ENCODE measurements at regions not wholly inside any gene's neighbourhood (a gene's known extent, or its start where the extent isn't known, plus 50 kb on each side); places are given as distances from the start of the nearest gene placed in this dataset.
"Not testable (repeated sequence)": the region's sequence is repeated elsewhere in the genome, so short reads cannot be mapped to it uniquely, and the experiment has no call there.

- no peaks in the 10 kb centered on the region for H3K27me3 ChIP-seq (ENCODE audit: insufficient read depth, low read length)
- no peak overlapping the region for H2AFZ ChIP-seq (ENCODE audit: low read length, unreplicated experiment)
- H3K36me3 ChIP-seq (ENCODE audit: insufficient read depth, low read length): no peaks in the 10 kb centered on the region
- no peaks in the 10 kb centered on the region for H3K79me2 ChIP-seq (ENCODE audit: control insufficient read depth, insufficient read depth, low read length, unreplicated experiment)
- no peak overlapping the region for H3K27ac ChIP-seq (ENCODE audit: low read depth, low read length)
- H3K4me3 ChIP-seq (ENCODE audit: low read depth, low read length): no peak overlapping the region
- H3K4me1 ChIP-seq (ENCODE audit: control insufficient read depth, insufficient read depth, low read length, unreplicated experiment): no peaks in the 10 kb centered on the region
Observed at GRCh38 chr3:163266731-163267130, 1770.1 kb downstream of the OTOL1 start.

GRCh38 chr3:163261618-163262017, 1765.0 kb downstream of the OTOL1 start:
- no peak overlapping the region for H2AFZ ChIP-seq (ENCODE audit: low read length, unreplicated experiment)
- no peak overlapping the region for H3K4me3 ChIP-seq (ENCODE audit: low read depth, low read length)
- H3K36me3 ChIP-seq (ENCODE audit: insufficient read depth, low read length): no peaks in the 10 kb centered on the region
- no peak overlapping the region for H3K27ac ChIP-seq (ENCODE audit: low read depth, low read length)
- no peaks in the 10 kb centered on the region for H3K79me2 ChIP-seq (ENCODE audit: control insufficient read depth, insufficient read depth, low read length, unreplicated experiment)
- no peaks in the 10 kb centered on the region for H3K27me3 ChIP-seq (ENCODE audit: insufficient read depth, low read length)
- H3K4me1 ChIP-seq (ENCODE audit: control insufficient read depth, insufficient read depth, low read length, unreplicated experiment): no peaks in the 10 kb centered on the region

GRCh38 chr3:163261056-163261455, 1764.4 kb downstream of the OTOL1 start:
- no peak overlapping the region for H2AFZ ChIP-seq (ENCODE audit: low read length, unreplicated experiment)
- H3K79me2 ChIP-seq (ENCODE audit: control insufficient read depth, insufficient read depth, low read length, unreplicated experiment): no peaks in the 10 kb centered on the region
- no peak overlapping the region for H3K27ac ChIP-seq (ENCODE audit: low read depth, low read length)
- H3K36me3 ChIP-seq (ENCODE audit: insufficient read depth, low read length): no peaks in the 10 kb centered on the region
- no peaks in the 10 kb centered on the region for H3K4me1 ChIP-seq (ENCODE audit: control insufficient read depth, insufficient read depth, low read length, unreplicated experiment)
- no peak overlapping the region for H3K4me3 ChIP-seq (ENCODE audit: low read depth, low read length)
- H3K27me3 ChIP-seq (ENCODE audit: insufficient read depth, low read length): no peaks in the 10 kb centered on the region

GRCh38 chr3:163218336-163218735, 1721.7 kb downstream of the OTOL1 start:
- H2AFZ ChIP-seq (ENCODE audit: low read length, unreplicated experiment): no peak overlapping the region
- H3K79me2 ChIP-seq (ENCODE audit: control insufficient read depth, insufficient read depth, low read length, unreplicated experiment): no peaks in the 10 kb centered on the region
- H3K27me3 ChIP-seq (ENCODE audit: insufficient read depth, low read length): no peaks in the 10 kb centered on the region
- H3K27ac ChIP-seq (ENCODE audit: low read depth, low read length): no peak overlapping the region
- peak overlapping the region; percentile 15; the same call in 1 of the 2 replicates for H3K4me3 ChIP-seq (ENCODE audit: low read depth, low read length)
- H3K36me3 ChIP-seq (ENCODE audit: insufficient read depth, low read length): no peaks in the 10 kb centered on the region
- H3K4me1 ChIP-seq (ENCODE audit: control insufficient read depth, insufficient read depth, low read length, unreplicated experiment): no peaks in the 10 kb centered on the region

- no peak overlapping the region for H3K27ac ChIP-seq (ENCODE audit: low read depth, low read length)
- H3K4me1 ChIP-seq (ENCODE audit: control insufficient read depth, insufficient read depth, low read length, unreplicated experiment): no peaks in the 10 kb centered on the region
- H3K27me3 ChIP-seq (ENCODE audit: insufficient read depth, low read length): no peaks in the 10 kb centered on the region
- no peak overlapping the region for H2AFZ ChIP-seq (ENCODE audit: low read length, unreplicated experiment)
- H3K79me2 ChIP-seq (ENCODE audit: control insufficient read depth, insufficient read depth, low read length, unreplicated experiment): no peaks in the 10 kb centered on the region
- no peaks in the 10 kb centered on the region for H3K36me3 ChIP-seq (ENCODE audit: insufficient read depth, low read length)
- H3K4me3 ChIP-seq (ENCODE audit: low read depth, low read length): no peak overlapping the region
Observed at GRCh38 chr3:163213838-163214237, 1717.2 kb downstream of the OTOL1 start.

GRCh38 chr3:163196815-163197374, 1700.3 kb downstream of the OTOL1 start:
- Histone ChIP-seq H3K27me3 (ENCODE audit: insufficient read depth, low read length) (no peaks in the 10 kb centered on the region), H3K4me3 (ENCODE audit: low read depth, low read length) (no peak overlapping the region), H2AFZ (ENCODE audit: low read length, unreplicated experiment) (no peak overlapping the region), H3K4me1 (ENCODE audit: control insufficient read depth, insufficient read depth, low read length, unreplicated experiment) (no peaks in the 10 kb centered on the region), H3K36me3 (ENCODE audit: insufficient read depth, low read length) (no peaks in the 10 kb centered on the region), H3K27ac (ENCODE audit: low read depth, low read length) (no peak overlapping the region), H3K79me2 (ENCODE audit: control insufficient read depth, insufficient read depth, low read length, unreplicated experiment) (no peaks in the 10 kb centered on the region)

GRCh38 chr3:163196245-163196644, 1699.6 kb downstream of the OTOL1 start:
- no peak overlapping the region for H3K27ac ChIP-seq (ENCODE audit: low read depth, low read length)
- H3K36me3 ChIP-seq (ENCODE audit: insufficient read depth, low read length): no peaks in the 10 kb centered on the region
- no peaks in the 10 kb centered on the region for H3K27me3 ChIP-seq (ENCODE audit: insufficient read depth, low read length)
- no peaks in the 10 kb centered on the region for H3K4me1 ChIP-seq (ENCODE audit: control insufficient read depth, insufficient read depth, low read length, unreplicated experiment)
- H2AFZ ChIP-seq (ENCODE audit: low read length, unreplicated experiment): no peak overlapping the region
- no peaks in the 10 kb centered on the region for H3K79me2 ChIP-seq (ENCODE audit: control insufficient read depth, insufficient read depth, low read length, unreplicated experiment)
- no peak overlapping the region for H3K4me3 ChIP-seq (ENCODE audit: low read depth, low read length)

- no peaks in the 10 kb centered on the region for H3K4me1 ChIP-seq (ENCODE audit: control insufficient read depth, insufficient read depth, low read length, unreplicated experiment)
- H2AFZ ChIP-seq (ENCODE audit: low read length, unreplicated experiment): no peak overlapping the region
- H3K27me3 ChIP-seq (ENCODE audit: insufficient read depth, low read length): no peaks in the 10 kb centered on the region
- H3K27ac ChIP-seq (ENCODE audit: low read depth, low read length): no peak overlapping the region
- H3K79me2 ChIP-seq (ENCODE audit: control insufficient read depth, insufficient read depth, low read length, unreplicated experiment): no peaks in the 10 kb centered on the region
- H3K4me3 ChIP-seq (ENCODE audit: low read depth, low read length): no peak overlapping the region
- no peaks in the 10 kb centered on the region for H3K36me3 ChIP-seq (ENCODE audit: insufficient read depth, low read length)
Observed at GRCh38 chr3:163185721-163186350, 1689.2 kb downstream of the OTOL1 start.

GRCh38 chr3:163175970-163176369, 1679.4 kb downstream of the OTOL1 start:
- Histone ChIP-seq H3K27me3 (ENCODE audit: insufficient read depth, low read length) (no peaks in the 10 kb centered on the region), H3K4me3 (ENCODE audit: low read depth, low read length) (no peak overlapping the region), H3K27ac (ENCODE audit: low read depth, low read length) (no peak overlapping the region), H2AFZ (ENCODE audit: low read length, unreplicated experiment) (no peak overlapping the region), H3K79me2 (ENCODE audit: control insufficient read depth, insufficient read depth, low read length, unreplicated experiment) (no peaks in the 10 kb centered on the region), H3K36me3 (ENCODE audit: insufficient read depth, low read length) (no peaks in the 10 kb centered on the region), H3K4me1 (ENCODE audit: control insufficient read depth, insufficient read depth, low read length, unreplicated experiment) (no peaks in the 10 kb centered on the region)

GRCh38 chr3:163172513-163172912, 1675.9 kb downstream of the OTOL1 start:
- H3K79me2 ChIP-seq (ENCODE audit: control insufficient read depth, insufficient read depth, low read length, unreplicated experiment); H3K4me1 ChIP-seq (ENCODE audit: control insufficient read depth, insufficient read depth, low read length, unreplicated experiment); H3K27me3 ChIP-seq (ENCODE audit: insufficient read depth, low read length); H3K36me3 ChIP-seq (ENCODE audit: insufficient read depth, low read length); H3K4me3 ChIP-seq (ENCODE audit: low read depth, low read length); H2AFZ ChIP-seq (ENCODE audit: low read length, unreplicated experiment); H3K27ac ChIP-seq (ENCODE audit: low read depth, low read length): not testable (repeated sequence)

GRCh38 chr3:163166197-163166596, 1669.6 kb downstream of the OTOL1 start:
- Histone ChIP-seq H3K27ac (ENCODE audit: low read depth, low read length) (no peak overlapping the region), H3K4me3 (ENCODE audit: low read depth, low read length) (no peak overlapping the region), H3K27me3 (ENCODE audit: insufficient read depth, low read length) (no peaks in the 10 kb centered on the region), H3K36me3 (ENCODE audit: insufficient read depth, low read length) (no peaks in the 10 kb centered on the region), H3K4me1 (ENCODE audit: control insufficient read depth, insufficient read depth, low read length, unreplicated experiment) (no peaks in the 10 kb centered on the region), H3K79me2 (ENCODE audit: control insufficient read depth, insufficient read depth, low read length, unreplicated experiment) (no peaks in the 10 kb centered on the region), H2AFZ (ENCODE audit: low read length, unreplicated experiment) (no peak overlapping the region)
